HG02938 (cell line): ENCODE measurements at regions not wholly inside any gene's neighbourhood (a gene's known extent, or its start where the extent isn't known, plus 50 kb on each side); places are given as distances from the start of the nearest gene placed in this dataset.
A peak's percentile ranks its signal among the peaks of the same experiment; 100 is the strongest.
"Not testable (repeated sequence)": the region's sequence is repeated elsewhere in the genome, so short reads cannot be mapped to it uniquely, and the experiment has no call there.

ENCODE experiments used
- ATAC-seq: cut with Tn5 transposase; IDR thresholded peaks from one replicate; pipeline ENCODE4 v1.9.1; 2021; ENCODE audit warnings: mild to moderate bottlenecking, moderate library complexity; ENCODE audit not compliant: unreplicated experiment

DNA sequence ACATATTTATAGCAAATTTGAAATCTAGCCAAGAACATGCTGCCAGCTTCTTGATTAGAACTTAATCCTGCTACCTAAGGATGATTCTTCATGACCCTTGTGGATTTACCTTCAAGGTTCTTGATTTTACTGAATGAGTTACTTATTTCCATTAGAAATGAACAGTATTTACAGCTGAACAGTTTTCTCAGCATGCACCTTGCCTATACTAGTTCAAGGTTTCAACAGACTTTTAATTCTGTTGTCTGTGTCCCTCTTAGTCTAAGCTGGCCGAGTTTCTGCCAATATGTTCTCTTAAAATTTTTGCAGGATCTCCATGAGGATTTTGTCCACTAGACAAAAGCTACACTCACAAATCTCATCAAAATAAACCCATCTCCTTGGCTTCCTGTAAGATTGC is 188.8 kb upstream of the ST8SIA4 start:
- no peak for ATAC-seq

DNA sequence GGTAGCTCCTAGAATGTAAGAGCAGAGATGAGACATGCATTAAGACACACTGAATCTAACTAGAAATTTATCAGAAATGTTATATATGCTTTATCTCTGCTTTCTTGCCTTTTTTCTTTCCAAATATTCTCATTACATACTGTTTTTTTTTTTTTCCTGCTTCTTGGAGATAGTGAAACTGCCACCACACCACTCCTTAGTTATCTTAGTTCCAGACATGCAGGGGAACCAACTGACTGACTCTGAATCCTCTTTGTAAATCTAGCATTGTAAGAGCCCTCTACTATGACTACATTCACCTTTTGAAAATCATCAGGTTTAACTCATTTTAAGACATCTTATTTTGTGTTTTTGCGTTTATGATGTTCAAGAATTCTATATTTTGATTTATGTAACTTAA is 181.3 kb upstream of the ST8SIA4 start:
- no peak for ATAC-seq

DNA sequence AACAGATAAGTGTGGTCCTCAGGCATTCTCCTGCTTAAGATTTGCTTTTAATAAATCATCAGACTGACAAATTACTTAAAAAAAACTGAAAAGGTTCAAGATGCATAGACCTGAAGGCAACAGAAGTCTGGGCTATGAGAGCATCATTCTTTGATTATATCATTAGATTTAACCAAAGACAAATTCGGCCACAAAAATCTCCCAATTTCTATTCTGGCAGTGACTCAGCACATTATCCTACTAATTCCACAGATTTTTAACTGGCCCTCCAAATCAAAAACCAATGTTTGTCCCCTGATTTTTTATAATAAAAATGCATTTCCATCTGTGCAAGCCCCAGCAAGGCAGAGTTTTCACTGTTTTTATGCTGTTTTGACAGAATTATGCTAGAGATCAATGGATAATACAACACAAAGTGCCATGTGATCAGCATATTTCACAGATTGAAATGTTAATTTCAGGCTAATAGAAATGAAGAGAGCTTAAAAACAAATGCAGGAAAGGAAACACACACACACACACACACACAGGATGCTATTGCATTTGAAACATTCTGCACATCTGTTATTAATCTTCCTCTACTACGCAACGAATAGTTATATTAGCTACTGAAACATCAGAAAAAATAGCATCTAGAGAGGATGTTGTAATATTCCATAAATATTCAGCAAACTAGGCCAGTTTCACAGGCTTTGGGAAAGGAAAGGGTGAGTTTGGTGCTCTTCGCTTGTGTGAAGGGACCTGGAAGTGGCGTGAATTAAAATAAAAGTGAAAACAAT is 177.6 kb upstream of the ST8SIA4 start:
- ATAC-seq = no peak

DNA sequence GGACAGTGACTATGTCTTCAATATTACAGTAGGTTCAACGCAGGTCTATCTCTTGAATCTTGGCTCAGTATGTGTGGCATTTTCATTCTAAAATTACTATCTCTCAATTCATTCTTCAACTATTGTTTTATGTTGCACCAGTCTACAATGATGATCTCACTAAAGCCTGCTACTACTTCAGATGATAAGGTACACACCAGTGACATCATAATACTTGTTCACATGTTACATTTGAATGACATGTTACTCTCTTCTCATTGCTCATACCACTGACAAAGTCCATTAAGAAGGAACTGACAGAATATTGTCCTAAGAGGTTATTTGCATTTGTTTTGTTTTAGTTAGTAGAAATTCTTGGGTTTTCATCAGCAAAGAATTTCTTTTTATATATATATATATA is 165.2 kb upstream of the ST8SIA4 start:
- ATAC-seq = no peak

DNA sequence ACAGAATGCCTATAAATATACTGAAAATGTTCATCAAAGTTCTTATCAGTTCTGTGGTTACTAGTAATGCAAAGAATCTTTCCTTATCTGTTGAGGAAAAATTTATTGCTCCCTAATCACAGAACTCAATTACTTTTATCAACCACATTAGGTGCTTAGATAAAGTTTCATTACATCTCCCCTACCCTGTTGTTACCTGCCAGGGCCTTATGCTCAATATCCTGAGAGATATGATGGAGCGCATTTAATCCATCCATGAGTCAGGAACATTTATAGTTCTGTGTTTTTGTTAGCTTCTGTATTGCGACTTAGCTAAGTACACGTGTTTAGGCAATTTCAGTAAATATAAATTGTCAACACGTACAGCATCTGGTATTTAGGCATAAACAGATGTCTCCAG is 164.3 kb upstream of the ST8SIA4 start:
- ATAC-seq = no peak

DNA sequence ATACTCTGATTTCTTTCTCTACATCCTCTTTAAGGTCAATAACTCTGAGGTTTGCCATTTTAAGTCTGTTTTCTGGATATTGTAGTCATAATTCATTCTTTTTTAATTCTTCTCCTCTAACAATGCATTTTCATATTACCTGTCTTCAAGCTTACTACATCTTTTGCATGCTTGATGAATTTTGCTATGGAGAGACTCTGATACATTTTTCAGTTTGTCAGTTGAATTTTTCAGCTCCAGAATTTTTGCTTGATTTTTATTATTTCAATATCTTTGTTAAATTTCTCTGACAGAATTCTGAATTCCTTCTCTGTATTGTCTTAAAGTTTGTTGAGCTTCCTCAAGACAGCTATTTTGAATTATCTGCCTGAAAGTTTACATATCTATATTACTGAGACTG is 159.8 kb upstream of the ST8SIA4 start:
- ATAC-seq = no peak

DNA sequence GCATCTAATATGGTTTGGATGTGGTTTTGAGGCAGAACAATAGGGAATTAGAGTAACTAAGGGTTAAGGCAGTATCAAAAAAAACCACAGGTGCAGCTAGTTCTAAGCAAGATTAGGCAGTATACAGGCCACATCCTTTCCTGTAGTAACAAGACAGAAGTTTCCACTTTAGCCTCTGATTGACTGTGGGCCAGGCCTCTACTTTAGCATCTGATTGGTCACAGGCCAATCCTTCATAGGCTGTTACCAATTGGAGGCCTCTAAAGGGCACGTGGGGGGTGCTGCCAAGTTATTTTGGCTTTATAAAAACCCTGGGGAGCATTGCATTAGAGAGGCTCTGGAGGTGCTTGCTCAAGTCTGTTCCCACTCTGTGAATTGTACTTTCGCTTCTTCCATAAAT is 144.1 kb upstream of the ST8SIA4 start:
- ATAC-seq = peak; percentile 80

DNA sequence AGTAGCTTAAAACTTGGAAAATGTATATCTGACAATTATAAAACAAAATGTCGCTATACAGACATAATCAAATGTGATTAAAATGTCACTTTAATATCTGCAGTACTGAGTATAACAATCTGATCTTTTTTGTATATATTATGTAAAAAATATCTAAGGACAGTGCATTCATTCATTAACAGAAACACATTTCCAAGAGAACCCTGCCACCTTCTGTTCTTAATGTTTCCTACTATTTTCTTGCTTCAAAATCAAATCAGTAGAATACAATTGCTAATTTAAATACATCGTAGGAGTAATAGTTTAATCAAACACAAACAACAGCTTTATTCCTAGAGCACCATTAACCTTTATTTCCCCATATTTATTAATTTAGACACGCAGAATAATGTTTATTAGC is 142.6 kb upstream of the ST8SIA4 start:
- no peak for ATAC-seq

DNA sequence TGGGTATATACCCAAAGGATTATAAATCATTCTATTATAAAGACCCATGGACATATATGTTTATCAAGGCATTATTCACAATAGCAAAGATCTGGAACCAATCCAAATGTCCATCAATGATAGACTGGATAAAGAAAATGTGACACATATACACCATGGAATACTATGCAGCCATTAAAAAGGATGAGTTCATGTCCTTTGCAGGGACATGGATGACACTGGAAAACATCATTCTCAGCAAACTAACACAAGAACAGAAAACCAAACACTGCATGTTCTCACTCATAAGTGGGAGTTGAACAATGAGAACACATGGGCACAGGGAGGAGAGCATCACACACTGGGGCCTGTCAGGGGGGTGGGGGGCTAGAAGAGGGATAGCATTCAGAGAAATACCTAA is 136.9 kb upstream of the ST8SIA4 start:
- not testable (repeated sequence) for ATAC-seq

DNA sequence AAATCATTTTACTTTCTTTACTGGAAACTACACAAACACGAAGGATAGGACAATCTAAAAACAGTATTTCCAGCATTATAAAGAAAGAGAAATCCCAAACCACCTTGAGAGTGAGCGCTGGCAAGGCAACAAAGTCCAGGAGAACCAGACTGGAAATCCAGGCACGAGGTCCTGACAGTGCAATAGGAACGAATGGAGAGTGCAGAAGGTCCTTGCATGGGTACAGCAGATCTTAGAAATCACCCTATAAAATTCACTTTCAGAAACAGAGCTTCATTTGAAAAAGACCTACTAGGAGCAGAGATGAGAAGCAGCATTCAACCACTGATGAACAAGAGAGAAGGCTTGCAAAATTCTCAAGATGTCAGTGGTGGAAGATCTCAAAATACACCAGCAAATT is 133.7 kb upstream of the ST8SIA4 start:
- ATAC-seq = no peak

DNA sequence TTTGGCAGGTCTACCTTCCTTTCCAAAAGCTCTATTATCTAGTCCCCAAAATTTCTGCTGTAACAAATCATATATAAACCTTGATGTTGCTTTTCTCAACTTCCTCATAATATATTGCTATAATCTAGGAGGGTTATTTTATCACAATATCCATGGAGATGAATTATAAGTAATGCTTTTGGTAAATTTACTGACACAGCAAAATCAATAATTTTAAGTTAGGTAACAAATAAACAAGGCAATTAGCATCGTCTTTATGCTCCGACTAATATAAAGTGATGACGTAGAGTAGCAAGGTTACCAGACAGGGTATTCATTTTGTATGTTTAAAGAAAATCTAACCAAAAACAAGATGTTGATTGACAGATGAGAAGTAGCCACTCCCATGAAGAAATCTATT is 132.3 kb upstream of the ST8SIA4 start:
- ATAC-seq = no peak

DNA sequence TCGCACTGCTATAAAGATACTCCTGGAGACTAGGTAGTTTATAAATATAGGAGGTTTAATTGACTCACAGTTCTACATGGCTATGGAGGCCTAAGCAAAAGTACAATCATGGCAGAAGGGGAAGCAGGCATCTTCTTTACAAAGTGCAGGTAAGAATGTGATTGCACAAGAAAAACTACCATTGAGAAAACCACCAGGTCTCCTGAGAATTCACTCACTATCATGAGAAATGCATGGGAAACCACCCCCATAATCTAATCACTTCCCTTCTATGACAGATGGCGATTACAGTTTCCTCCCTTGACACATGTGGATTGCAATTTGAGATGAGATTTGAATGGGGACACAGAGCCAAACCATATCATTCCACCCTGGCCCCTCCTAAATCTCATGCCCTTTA is 121.2 kb upstream of the ST8SIA4 start:
- peak; percentile 73 for ATAC-seq

DNA sequence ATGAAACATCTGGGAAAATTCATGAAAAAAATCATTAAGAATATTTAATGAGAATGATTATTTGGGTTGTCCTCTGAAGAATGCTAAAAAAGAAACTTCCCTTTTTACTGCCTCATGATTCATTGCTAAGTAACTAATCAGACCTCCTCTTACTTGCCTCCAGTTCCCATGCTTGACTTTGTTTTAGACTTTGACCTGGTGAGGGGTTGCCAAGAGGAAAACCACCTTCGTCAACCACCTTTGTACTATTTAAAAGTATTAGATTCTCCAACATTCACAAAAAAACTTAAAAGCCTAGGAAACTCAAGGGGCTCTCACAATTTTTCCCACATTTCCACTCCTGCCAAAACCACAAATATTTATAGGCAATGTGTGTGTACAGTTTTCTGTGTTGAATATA is 115.2 kb upstream of the ST8SIA4 start:
- ATAC-seq = no peak

DNA sequence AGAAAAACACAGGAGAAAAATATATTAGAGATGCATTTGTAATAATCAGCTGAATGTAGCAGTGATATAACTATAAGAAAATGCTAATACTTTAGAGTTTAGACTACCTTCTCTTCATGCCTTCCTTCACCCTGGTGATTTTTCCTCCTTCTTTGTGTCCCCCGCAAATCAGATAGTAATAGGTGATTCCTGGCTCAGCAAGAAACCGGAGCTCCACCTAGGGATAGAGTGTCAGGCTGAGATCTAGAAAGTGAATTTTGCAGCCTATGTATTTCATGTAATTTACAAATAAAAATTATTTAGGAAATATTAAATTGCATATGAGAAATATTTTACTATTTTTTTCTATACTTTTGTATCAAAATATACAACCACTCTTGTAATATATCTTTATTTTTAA is 109.8 kb upstream of the ST8SIA4 start:
- no peak for ATAC-seq

DNA sequence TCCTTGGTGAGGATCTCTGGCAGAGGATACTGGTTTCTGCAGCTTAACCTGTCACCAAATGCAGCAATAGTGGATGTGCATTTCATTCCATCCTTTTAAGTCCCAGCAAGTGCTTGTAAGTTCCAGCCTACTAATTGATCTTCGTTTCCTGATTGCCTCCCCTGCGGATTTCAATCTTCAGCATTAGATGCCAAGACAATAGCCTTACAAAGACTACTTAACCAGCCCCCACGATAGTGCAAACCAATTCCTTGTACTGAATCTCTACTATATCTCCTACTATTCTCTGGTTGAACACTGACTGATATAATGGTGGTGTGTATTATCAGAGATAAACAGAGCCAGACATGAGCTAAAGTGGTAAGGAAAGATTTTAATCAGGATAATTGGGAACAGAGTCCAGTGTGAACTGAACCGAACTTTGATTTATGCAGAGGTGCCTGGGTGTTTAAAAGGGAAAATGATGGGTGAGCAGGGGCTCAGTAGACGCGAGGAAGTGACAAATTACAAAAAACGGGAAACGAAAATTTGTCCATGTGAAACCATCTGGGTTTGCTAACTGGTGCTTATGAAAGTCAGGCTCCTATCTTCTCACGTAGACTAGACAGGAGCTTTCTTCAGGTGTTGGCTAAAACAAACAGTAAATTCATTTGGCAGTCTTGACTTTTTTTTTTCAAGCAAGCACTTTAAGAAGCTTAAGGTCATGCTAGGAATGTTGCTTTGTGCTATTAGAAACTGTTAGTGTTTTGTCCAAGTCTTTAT is 106.9 kb upstream of the ST8SIA4 start:
- peak; percentile 93 for ATAC-seq

DNA sequence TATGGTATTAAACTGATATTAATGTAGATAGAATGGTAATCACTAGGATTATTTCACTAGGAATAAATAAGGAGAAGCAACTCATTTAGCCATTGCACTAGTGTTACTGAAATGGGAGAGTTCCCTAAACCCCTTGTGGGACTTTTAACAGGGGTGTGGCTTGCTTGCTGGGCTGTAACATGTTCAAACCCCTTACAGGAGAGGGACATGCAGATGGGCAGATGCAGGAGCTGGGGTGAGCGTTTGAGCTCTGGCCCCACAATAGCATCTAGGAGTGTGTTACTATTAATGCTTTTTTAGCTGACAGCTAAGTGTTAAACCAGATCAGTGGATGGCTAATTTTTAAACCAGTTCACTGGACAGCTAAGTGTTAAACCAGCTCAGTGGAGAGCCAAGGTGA is 89.3 kb upstream of the ST8SIA4 start:
- ATAC-seq = no peak

DNA sequence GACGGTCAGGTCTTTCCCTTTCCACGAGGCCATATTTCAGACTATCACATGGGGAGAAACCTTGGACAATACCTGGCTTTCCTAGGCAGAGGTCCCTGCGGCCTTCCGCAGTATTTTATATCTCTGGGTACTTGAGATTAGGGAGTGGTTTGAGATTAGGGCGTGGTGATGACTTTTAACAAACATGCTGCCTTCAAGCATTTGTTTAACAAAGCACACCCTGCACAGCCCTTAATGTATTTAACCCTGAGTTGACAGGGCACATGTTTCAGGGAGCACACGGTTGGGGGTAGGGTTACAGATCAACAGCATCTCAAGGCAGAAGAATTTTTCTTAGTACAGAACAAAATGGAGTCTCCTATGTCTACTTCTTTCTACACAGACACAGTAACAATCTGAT is 80.5 kb upstream of the ST8SIA4 start:
- not testable (repeated sequence) for ATAC-seq

DNA sequence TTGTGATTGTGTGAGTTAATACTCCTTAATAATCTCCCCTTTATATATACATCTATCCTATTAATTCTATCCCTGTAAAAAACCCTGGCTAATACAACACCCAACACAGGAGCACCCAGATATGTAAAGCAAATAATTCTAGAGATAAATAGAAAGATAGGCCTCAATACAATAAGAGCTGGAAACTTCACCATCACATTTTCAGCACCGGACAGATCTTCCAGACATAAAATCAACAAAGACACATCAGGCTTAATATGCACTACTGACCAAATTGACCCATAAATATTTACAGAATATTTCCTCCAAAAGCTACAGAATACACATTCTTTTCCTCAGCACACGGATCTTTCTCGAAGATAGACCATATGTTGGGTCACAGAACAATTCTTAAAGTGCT is 71.0 kb upstream of the ST8SIA4 start:
- no peak for ATAC-seq

DNA sequence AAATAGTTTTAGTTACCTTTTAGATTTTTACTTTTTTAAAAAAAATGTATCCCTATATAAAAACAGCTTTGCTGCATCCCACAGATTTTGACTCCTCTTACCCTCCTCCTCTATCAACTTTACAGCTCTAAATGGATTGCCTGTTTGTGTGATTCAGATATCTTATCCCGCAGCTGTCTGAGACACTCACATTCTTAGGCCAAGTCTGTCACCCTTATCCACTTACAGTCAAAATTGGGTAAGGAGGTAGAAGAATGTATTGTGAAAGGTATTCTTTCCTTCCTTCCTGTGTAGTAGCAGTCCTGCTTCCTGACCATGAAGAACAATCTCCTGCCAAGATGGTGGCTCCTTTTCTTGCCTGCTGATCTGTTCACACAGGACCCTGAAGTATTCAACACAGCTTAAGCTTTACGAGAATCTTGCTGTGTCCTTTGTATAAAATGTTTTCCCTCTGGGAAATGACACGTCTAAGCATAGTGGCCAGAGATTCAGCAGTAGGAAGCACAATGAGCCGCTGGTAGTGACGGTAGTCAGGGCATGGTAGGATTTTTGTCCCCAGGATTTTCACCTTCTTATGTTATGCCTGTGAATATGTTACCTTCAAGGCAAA is 67.7 kb upstream of the ST8SIA4 start:
- ATAC-seq = no peak

DNA sequence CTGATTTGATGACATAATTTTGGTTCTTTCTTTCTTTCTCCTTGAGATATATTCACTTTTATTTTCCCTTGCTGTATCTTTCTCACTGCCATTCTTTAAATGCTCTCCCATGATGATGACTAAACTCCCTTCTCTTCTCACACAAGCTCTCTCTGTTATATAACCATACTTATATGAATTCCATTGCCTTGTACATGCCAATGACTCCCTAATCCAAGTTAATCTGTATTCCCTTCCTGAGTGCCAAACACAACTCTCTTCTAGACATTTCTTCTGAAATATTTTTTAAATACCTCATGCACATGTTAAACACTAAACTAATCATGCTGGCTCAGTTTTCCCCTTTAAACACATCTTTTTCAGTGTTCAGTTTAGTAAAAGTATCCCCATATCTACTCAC is 62.2 kb upstream of the ST8SIA4 start:
- ATAC-seq = no peak
